ENCODE measurements at regions not wholly inside any gene's neighbourhood (a gene's known extent, or its start where the extent isn't known, plus 50 kb on each side); places are given as distances from the start of the nearest gene placed in this dataset.

DNA sequence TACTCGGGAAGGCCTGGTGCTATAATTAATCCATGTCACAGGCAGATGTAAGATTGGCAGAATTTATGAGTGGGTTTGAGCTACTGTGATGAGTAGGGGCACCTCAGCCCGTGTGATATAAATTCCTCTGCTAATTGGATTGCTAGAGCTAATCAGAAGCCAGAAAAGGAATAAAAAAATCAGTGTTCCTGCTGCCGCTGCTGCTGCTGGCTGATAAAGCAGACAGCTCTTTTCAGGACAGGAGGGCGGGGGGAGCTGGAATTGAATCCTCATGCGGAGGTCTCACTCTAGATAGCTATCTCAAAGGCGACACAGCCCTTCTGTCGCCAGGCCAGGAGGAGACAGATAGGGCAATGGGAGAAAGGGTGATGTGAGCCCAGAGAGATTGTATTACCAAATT is 182.7 kb upstream of the ZFHX3 start:
- H3K4me3 ChIP-seq (ENCODE audit: low read length) = no peak overlapping the region
- H3K9ac ChIP-seq (ENCODE audit: extremely low read depth, low read length, poor library complexity, severe bottlenecking) = no peak overlapping the region
- H3K36me3 ChIP-seq (ENCODE audit: control insufficient read depth, insufficient read depth, low read length) = no peaks in the 10 kb centered on the region
- no peaks in the 10 kb centered on the region for H3K27me3 ChIP-seq (ENCODE audit: control insufficient read depth, insufficient read depth, low read length, poor library complexity, severe bottlenecking)
- DNase-seq = no peak
- H3K4me1 ChIP-seq (ENCODE audit: control insufficient read depth, insufficient read depth, low read length) = peaks cover 6% of the 10 kb centered on the region
- H3K9me3 ChIP-seq (ENCODE audit: control insufficient read depth, low read length) = no peaks in the 10 kb centered on the region
- H3K36me3 Mint-ChIP-seq (ENCODE audit: low read depth) = no peaks in the 10 kb centered on the region
- TF ChIP-seq, protein P1, sequence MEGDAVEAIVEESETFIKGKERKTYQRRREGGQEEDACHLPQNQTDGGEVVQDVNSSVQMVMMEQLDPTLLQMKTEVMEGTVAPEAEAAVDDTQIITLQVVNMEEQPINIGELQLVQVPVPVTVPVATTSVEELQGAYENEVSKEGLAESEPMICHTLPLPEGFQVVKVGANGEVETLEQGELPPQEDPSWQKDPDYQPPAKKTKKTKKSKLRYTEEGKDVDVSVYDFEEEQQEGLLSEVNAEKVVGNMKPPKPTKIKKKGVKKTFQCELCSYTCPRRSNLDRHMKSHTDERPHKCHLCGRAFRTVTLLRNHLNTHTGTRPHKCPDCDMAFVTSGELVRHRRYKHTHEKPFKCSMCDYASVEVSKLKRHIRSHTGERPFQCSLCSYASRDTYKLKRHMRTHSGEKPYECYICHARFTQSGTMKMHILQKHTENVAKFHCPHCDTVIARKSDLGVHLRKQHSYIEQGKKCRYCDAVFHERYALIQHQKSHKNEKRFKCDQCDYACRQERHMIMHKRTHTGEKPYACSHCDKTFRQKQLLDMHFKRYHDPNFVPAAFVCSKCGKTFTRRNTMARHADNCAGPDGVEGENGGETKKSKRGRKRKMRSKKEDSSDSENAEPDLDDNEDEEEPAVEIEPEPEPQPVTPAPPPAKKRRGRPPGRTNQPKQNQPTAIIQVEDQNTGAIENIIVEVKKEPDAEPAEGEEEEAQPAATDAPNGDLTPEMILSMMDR (conservative IDR thresholded peaks at IDR 0.05) = no peak
- H3K9me3 Mint-ChIP-seq = no peaks in the 10 kb centered on the region
- no peak overlapping the region for H3K27ac ChIP-seq (ENCODE audit: low read depth, low read length)
- peaks cover 22% of the 10 kb centered on the region for H3K4me1 Mint-ChIP-seq
- H3K4me3 Mint-ChIP-seq = no peak overlapping the region
- no peak overlapping the region for H3K27ac Mint-ChIP-seq
- H3K27me3 Mint-ChIP-seq (ENCODE audit: insufficient read depth) = peaks cover 17% of the 10 kb centered on the region
- 87 to 94% methylated on average over 6 to 7 of the region's 7 CpGs for WGBS, 2 experiments (ENCODE audit: insufficient coverage in 1 of 2, insufficient read length in 1 of 2)

DNA sequence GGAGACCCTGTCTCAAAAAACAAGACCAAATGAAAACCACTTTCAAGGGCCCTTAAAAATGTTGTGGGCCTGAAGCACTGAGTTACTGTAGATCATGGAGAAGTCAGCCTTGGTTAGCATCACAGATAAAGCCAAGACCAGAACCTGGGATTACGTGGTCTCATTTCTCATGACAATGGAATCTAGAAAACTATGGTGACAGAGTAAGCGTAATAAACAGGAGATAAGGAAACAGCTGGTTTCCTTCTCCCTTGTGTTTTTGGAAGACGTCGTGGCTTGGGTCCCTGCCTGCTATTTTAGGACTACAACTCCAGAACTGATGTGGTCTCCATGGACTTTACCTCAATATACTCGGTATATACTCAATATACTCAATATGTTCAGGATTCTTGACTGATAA is 180.7 kb upstream of the ZFHX3 start:
- Mint-ChIP-seq H3K27ac (no peak overlapping the region), H3K36me3 (ENCODE audit: low read depth) (no peaks in the 10 kb centered on the region), H3K4me1 (peaks cover 22% of the 10 kb centered on the region), H3K4me3 (no peak overlapping the region), H3K27me3 (ENCODE audit: insufficient read depth) (peaks cover 15% of the 10 kb centered on the region), H3K9me3 (no peaks in the 10 kb centered on the region)
- no peak for DNase-seq
- H3K4me1 ChIP-seq (ENCODE audit: control insufficient read depth, insufficient read depth, low read length) = peaks cover 6% of the 10 kb centered on the region
- H3K9me3 ChIP-seq (ENCODE audit: control insufficient read depth, low read length) = no peaks in the 10 kb centered on the region
- H3K9ac ChIP-seq (ENCODE audit: extremely low read depth, low read length, poor library complexity, severe bottlenecking) = no peak overlapping the region
- WGBS, 2 experiments (ENCODE audit: insufficient coverage in 1 of 2, insufficient read length in 1 of 2) = 89 to 92% methylated on average over 2 to 5 of the region's 5 CpGs
- no peak overlapping the region for H3K4me3 ChIP-seq (ENCODE audit: low read length)
- H3K36me3 ChIP-seq (ENCODE audit: control insufficient read depth, insufficient read depth, low read length) = no peaks in the 10 kb centered on the region
- TF ChIP-seq, protein P1 (conservative IDR thresholded peaks at IDR 0.05) = no peak
- H3K27me3 ChIP-seq (ENCODE audit: control insufficient read depth, insufficient read depth, low read length, poor library complexity, severe bottlenecking) = no peaks in the 10 kb centered on the region
- no peak overlapping the region for H3K27ac ChIP-seq (ENCODE audit: low read depth, low read length)

DNA sequence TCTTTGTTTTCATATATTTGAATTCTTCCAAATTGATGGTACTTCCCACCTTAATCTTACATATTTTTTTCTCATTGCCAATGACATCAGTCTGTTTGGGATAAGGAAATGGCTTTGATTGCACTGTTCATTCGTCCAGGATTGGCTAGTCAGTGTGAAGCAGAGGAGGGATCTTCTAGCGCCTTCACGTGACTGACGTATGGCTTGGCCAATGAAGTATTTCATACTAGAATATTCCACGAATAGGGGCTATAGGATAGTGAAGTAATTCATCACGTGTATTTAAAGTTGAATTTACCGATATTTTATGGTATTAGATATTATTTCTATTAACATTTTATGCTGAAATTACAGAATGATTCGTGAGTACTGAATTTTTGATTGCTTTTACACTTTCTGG is 178.7 kb upstream of the ZFHX3 start:
- Mint-ChIP-seq H3K36me3 (ENCODE audit: low read depth) (no peaks in the 10 kb centered on the region), H3K9me3 (no peaks in the 10 kb centered on the region), H3K4me1 (peaks cover 13% of the 10 kb centered on the region), H3K27ac (no peak overlapping the region), H3K27me3 (ENCODE audit: insufficient read depth) (peaks cover 3% of the 10 kb centered on the region), H3K4me3 (no peak overlapping the region)
- Histone ChIP-seq H3K4me3 (ENCODE audit: low read length) (no peak overlapping the region), H3K4me1 (ENCODE audit: control insufficient read depth, insufficient read depth, low read length) (peaks cover 6% of the 10 kb centered on the region), H3K27ac (ENCODE audit: low read depth, low read length) (no peak overlapping the region), H3K27me3 (ENCODE audit: control insufficient read depth, insufficient read depth, low read length, poor library complexity, severe bottlenecking) (no peaks in the 10 kb centered on the region), H3K36me3 (ENCODE audit: control insufficient read depth, insufficient read depth, low read length) (no peaks in the 10 kb centered on the region), H3K9me3 (ENCODE audit: control insufficient read depth, low read length) (no peaks in the 10 kb centered on the region), H3K9ac (ENCODE audit: extremely low read depth, low read length, poor library complexity, severe bottlenecking) (no peak overlapping the region)
- 90 to 96% methylated on average over 4 to 7 of the region's 8 CpGs for WGBS, 2 experiments (ENCODE audit: insufficient coverage in 1 of 2, insufficient read length in 1 of 2)
- TF ChIP-seq, protein P1 (conservative IDR thresholded peaks at IDR 0.05) = no peak
- DNase-seq = no peak

All from endodermal cell (in vitro differentiated cells).